ENCODE measurements at regions not wholly inside any gene's neighbourhood (a gene's known extent, or its start where the extent isn't known, plus 50 kb on each side); places are given as distances from the start of the nearest gene placed in this dataset.
"Not testable (repeated sequence)": the region's sequence is repeated elsewhere in the genome, so short reads cannot be mapped to it uniquely, and the experiment has no call there.

GRCh38 chr2:144771348-144771747, 251.4 kb upstream of the ZEB2 start:
- no peak for DNase-seq

- no peak for DNase-seq
These were observed 250.8 kb upstream of the ZEB2 start for GRCh38 chr2:144770616-144771230.

GRCh38 chr2:144760939-144761338, 241.0 kb upstream of the ZEB2 start:
- not testable (repeated sequence) for DNase-seq

GRCh38 chr2:144759746-144760145, 239.8 kb upstream of the ZEB2 start:
- no peak for DNase-seq

- DNase-seq, result not testable (repeated sequence)
These were observed 238.3 kb upstream of the ZEB2 start for GRCh38 chr2:144758196-144758595.

GRCh38 chr2:144753416-144753815, 233.5 kb upstream of the ZEB2 start:
- DNase-seq, result no peak

GRCh38 chr2:144751142-144751905, 231.4 kb upstream of the ZEB2 start:
- no peak for DNase-seq

GRCh38 chr2:144749188-144749587, 229.3 kb upstream of the ZEB2 start:
- DNase-seq, result no peak

- no peak for DNase-seq
These were observed 228.5 kb upstream of the ZEB2 start for GRCh38 chr2:144748443-144748842.

- DNase-seq, result no peak
These were observed 227.7 kb upstream of the ZEB2 start for GRCh38 chr2:144747571-144747970.

- no peak for DNase-seq
These were observed 225.5 kb upstream of the ZEB2 start for GRCh38 chr2:144745424-144745823.

- no peak for DNase-seq
These were observed 218.8 kb upstream of the ZEB2 start for GRCh38 chr2:144738749-144739148.

GRCh38 chr2:144730711-144731110, 210.8 kb upstream of the ZEB2 start:
- no peak for DNase-seq

GRCh38 chr2:144724460-144724859, 204.5 kb upstream of the ZEB2 start:
- not testable (repeated sequence) for DNase-seq

- no peak for DNase-seq
These were observed 198.5 kb upstream of the ZEB2 start for GRCh38 chr2:144718376-144718775.

GRCh38 chr2:144715992-144716391, 196.1 kb upstream of the ZEB2 start:
- DNase-seq, result no peak

GRCh38 chr2:144713410-144713809, 193.5 kb upstream of the ZEB2 start:
- no peak for DNase-seq

- DNase-seq, result no peak
These were observed 192.6 kb upstream of the ZEB2 start for GRCh38 chr2:144712550-144712940.

- no peak for DNase-seq
These were observed 192.0 kb upstream of the ZEB2 start for GRCh38 chr2:144711630-144712549.

- no peak for DNase-seq
These were observed 191.2 kb upstream of the ZEB2 start for GRCh38 chr2:144711084-144711483.

- no peak for DNase-seq
These were observed 188.7 kb upstream of the ZEB2 start for GRCh38 chr2:144708626-144709025.

- DNase-seq, result no peak
These were observed 187.9 kb upstream of the ZEB2 start for GRCh38 chr2:144707736-144708326.

GRCh38 chr2:144706647-144707046, 186.7 kb upstream of the ZEB2 start:
- DNase-seq, result no peak

All from activated naive CD4-positive, alpha-beta T cell (primary cell).